Osteoblast (primary cell): ENCODE measurements at regions not wholly inside any gene's neighbourhood (a gene's known extent, or its start where the extent isn't known, plus 50 kb on each side); places are given as distances from the start of the nearest gene placed in this dataset.

Source experiments
- DNase-seq: peaks from one replicate; pipeline ENCODE4 v3.0.0; 2011; ENCODE audit warnings: low spot score, mixed read lengths; ENCODE audit not compliant: insufficient read length; ENCODE audit errors: missing footprints
- H2AFZ ChIP-seq: 2 replicates; pipeline ENCODE4 v1.6.0; 2011; ENCODE audit warnings: mild to moderate bottlenecking, low read length
- H3K27ac ChIP-seq: 2 replicates; pipeline ENCODE4 v1.5.1; 2011; ENCODE audit warnings: mild to moderate bottlenecking, low read depth, low read length, moderate library complexity
- H3K27me3 ChIP-seq: 2 replicates; pipeline ENCODE4 v1.6.0; 2012; ENCODE audit warnings: mild to moderate bottlenecking, control low read depth, inconsistent platforms, low read length, moderate library complexity; ENCODE audit not compliant: insufficient read depth
- H3K36me3 ChIP-seq: 2 replicates; pipeline ENCODE4 v1.5.1; 2011; ENCODE audit warnings: mild to moderate bottlenecking, low read length, control low read depth, moderate library complexity; ENCODE audit not compliant: insufficient read depth
- H3K4me1 ChIP-seq: 2 replicates; pipeline ENCODE4 v1.5.1; 2011; ENCODE audit warnings: mild to moderate bottlenecking, low read length, control low read depth, moderate library complexity; ENCODE audit not compliant: insufficient read depth
- H3K4me2 ChIP-seq: 2 replicates; pipeline ENCODE4 v1.6.0; 2011; ENCODE audit warnings: mild to moderate bottlenecking, low read length; ENCODE audit not compliant: insufficient read depth
- H3K4me3 ChIP-seq: fragments of 200-600 bp; sonication (generic); 3 replicates; pipeline ENCODE4 v1.5.1; 2012; ENCODE audit warnings: mild to moderate bottlenecking, low read length, inconsistent platforms; ENCODE audit not compliant: insufficient read depth
- H3K79me2 ChIP-seq: 2 replicates; pipeline ENCODE4 v1.6.0; 2012; ENCODE audit warnings: mild to moderate bottlenecking, low read length, control low read depth, inconsistent platforms; ENCODE audit not compliant: insufficient read depth
- H3K9me3 ChIP-seq: 2 replicates; pipeline ENCODE4 v1.5.1; 2011; ENCODE audit warnings: low read depth, low read length, control low read depth
- H4K20me1 ChIP-seq: 2 replicates; pipeline ENCODE4 v1.6.0; 2012; ENCODE audit warnings: mild to moderate bottlenecking, low read length, control low read depth; ENCODE audit not compliant: insufficient read depth
- CTCF ChIP-seq: IDR thresholded peaks from 2 replicates; pipeline ENCODE4 v1.5.1; 2011; ENCODE audit warnings: mild to moderate bottlenecking, low read depth, low read length, moderate library complexity; ENCODE audit errors: extremely low read depth

GRCh38 chr14:83520837-83521236, 1987.2 kb upstream of the SEL1L start:
- no peak overlapping the region for H2AFZ ChIP-seq
- no peak overlapping the region for H3K27ac ChIP-seq
- DNase-seq: no peak
- no peak for TF ChIP-seq CTCF
- no peaks in the 10 kb centered on the region for H3K36me3 ChIP-seq
- no peaks in the 10 kb centered on the region for H3K4me1 ChIP-seq
- no peaks in the 10 kb centered on the region for H3K79me2 ChIP-seq
- H3K9me3 ChIP-seq: no peaks in the 10 kb centered on the region
- H4K20me1 ChIP-seq: no peaks in the 10 kb centered on the region
- no peak overlapping the region for H3K4me3 ChIP-seq
- no peaks in the 10 kb centered on the region for H3K27me3 ChIP-seq
- no peak overlapping the region for H3K4me2 ChIP-seq

DNA sequence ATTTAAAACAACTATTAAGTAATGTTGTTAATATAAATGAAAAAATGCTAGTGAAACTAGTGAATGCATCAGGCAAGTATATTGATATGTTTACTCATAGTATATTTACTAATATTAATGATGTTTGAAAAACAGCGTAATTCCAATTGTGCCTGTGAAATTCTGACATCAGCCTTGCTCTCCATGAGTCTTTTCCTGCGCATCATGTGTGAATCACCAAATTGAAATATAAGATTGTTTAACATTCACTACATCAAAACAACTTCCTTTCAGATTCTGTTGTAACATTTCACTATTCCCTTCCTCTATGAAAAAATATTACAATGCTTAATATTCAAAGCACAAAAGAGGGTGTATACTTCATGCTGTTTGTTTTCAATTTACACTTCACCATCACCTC, 1995.9 kb upstream of the SEL1L start:
- H3K36me3 ChIP-seq: no peaks in the 10 kb centered on the region
- no peaks in the 10 kb centered on the region for H3K4me1 ChIP-seq
- no peaks in the 10 kb centered on the region for H3K79me2 ChIP-seq
- H4K20me1 ChIP-seq: no peaks in the 10 kb centered on the region
- DNase-seq: no peak
- no peaks in the 10 kb centered on the region for H3K9me3 ChIP-seq
- H2AFZ ChIP-seq: no peak overlapping the region
- H3K27me3 ChIP-seq: no peaks in the 10 kb centered on the region
- H3K4me3 ChIP-seq: no peak overlapping the region
- no peak overlapping the region for H3K27ac ChIP-seq
- H3K4me2 ChIP-seq: no peak overlapping the region
- no peak for TF ChIP-seq CTCF

DNA sequence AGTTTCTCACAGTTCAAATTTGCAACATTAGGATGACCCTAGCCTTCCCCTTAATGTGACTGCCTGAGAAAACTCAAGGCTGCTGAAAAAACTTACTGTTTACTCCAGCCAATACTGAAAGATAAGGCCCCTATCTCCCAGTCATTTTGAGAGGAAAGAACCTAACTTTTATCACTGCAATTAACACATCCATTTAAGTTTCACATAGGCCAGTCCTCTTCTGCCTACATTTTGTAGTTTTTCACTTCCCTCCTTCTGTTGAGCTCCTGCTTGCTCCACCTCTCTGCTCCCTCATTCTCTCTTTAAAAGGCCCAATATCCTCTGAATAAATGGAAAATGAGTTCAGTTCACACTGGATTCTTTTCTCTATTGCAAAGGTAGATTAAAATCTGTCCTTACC, 1996.2 kb upstream of the FLRT2 start:
- H3K4me3 ChIP-seq: no peak overlapping the region
- H3K79me2 ChIP-seq: no peaks in the 10 kb centered on the region
- no peak for TF ChIP-seq CTCF
- no peaks in the 10 kb centered on the region for H3K27me3 ChIP-seq
- H3K9me3 ChIP-seq: no peaks in the 10 kb centered on the region
- H3K4me1 ChIP-seq: no peaks in the 10 kb centered on the region
- H3K4me2 ChIP-seq: no peak overlapping the region
- H3K36me3 ChIP-seq: no peaks in the 10 kb centered on the region
- no peak overlapping the region for H3K27ac ChIP-seq
- no peaks in the 10 kb centered on the region for H4K20me1 ChIP-seq
- no peak overlapping the region for H2AFZ ChIP-seq
- no peak for DNase-seq

GRCh38 chr14:83534995-83535394, 1994.9 kb upstream of the FLRT2 start:
- Histone ChIP-seq H3K4me1 (no peaks in the 10 kb centered on the region), H3K79me2 (no peaks in the 10 kb centered on the region), H3K27ac (no peak overlapping the region), H3K4me2 (no peak overlapping the region), H3K36me3 (no peaks in the 10 kb centered on the region), H2AFZ (no peak overlapping the region), H3K27me3 (no peaks in the 10 kb centered on the region), H4K20me1 (no peaks in the 10 kb centered on the region), H3K9me3 (no peaks in the 10 kb centered on the region), H3K4me3 (no peak overlapping the region)
- no peak for TF ChIP-seq CTCF
- DNase-seq: no peak
